ENCODE measurements at regions not wholly inside any gene's neighbourhood (a gene's known extent, or its start where the extent isn't known, plus 50 kb on each side); places are given as distances from the start of the nearest gene placed in this dataset.

DNA sequence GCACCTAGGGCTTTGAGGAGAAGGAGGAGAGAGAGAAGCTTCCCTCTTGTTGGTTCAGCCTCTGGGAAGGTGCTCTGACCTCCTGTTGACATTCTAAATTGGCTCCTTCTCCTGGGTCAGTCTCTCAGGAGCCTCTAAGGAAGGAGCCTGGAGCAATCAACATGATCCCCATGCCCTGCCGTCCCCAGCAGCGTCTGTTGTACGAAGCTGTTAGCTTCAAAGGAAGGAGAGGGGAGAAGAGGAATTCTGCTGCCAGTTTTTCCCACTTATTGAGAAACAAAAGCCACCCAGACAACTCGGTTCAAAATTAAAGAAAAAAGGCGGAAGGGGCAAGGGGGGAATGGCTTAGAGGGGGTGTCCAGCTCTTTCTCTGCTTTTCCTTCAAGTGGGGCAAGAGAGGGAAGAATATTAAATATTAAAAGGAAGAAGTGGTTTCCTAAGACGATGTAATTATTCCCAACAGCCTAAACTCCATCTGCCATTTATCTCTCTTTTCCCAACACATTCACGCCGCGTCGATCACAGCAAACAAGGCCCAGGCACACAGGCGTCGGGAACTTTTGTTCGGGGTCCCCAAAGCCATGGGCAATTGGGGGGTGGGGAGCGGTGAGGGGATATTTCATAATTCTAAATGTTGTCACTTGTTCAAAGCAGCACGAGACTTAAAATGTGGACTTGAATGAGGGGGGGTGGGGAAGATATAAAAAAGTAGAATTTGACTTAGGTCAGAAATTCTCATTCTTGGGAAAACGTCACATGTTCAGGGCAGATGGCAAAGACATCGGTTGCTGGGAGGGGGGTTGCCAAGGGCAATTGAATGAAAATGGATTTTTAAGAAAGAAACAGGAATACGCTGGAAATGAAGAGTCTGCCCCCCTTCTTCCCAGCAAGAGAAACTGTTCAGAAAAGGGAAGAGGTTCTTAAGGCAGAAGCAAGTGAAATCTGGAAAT lies 116.8 kb upstream of the CACNA1A start:
- TF ChIP-seq, protein P1, sequence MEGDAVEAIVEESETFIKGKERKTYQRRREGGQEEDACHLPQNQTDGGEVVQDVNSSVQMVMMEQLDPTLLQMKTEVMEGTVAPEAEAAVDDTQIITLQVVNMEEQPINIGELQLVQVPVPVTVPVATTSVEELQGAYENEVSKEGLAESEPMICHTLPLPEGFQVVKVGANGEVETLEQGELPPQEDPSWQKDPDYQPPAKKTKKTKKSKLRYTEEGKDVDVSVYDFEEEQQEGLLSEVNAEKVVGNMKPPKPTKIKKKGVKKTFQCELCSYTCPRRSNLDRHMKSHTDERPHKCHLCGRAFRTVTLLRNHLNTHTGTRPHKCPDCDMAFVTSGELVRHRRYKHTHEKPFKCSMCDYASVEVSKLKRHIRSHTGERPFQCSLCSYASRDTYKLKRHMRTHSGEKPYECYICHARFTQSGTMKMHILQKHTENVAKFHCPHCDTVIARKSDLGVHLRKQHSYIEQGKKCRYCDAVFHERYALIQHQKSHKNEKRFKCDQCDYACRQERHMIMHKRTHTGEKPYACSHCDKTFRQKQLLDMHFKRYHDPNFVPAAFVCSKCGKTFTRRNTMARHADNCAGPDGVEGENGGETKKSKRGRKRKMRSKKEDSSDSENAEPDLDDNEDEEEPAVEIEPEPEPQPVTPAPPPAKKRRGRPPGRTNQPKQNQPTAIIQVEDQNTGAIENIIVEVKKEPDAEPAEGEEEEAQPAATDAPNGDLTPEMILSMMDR (IDR thresholded peaks at IDR 0.05) = no peak
- TF ChIP-seq POLR2A (IDR thresholded peaks at IDR 0.05) = no peak
